HG02759 (cell line): ENCODE measurements at regions not wholly inside any gene's neighbourhood (a gene's known extent, or its start where the extent isn't known, plus 50 kb on each side); places are given as distances from the start of the nearest gene placed in this dataset.
"Not testable (repeated sequence)": the region's sequence is repeated elsewhere in the genome, so short reads cannot be mapped to it uniquely, and the experiment has no call there.

Experiments used
- ATAC-seq: cut with Tn5 transposase; IDR thresholded peaks from one replicate; pipeline ENCODE4 v1.9.1; 2021; ENCODE audit warnings: mild to moderate bottlenecking, moderate library complexity; ENCODE audit not compliant: unreplicated experiment

- ATAC-seq: no peak
Observed at GRCh38 chr3:66552846-66553245, 52.0 kb upstream of the LRIG1 start.

GRCh38 chr3:66553441-66554113 is 52.8 kb upstream of the LRIG1 start:
- ATAC-seq: no peak

DNA sequence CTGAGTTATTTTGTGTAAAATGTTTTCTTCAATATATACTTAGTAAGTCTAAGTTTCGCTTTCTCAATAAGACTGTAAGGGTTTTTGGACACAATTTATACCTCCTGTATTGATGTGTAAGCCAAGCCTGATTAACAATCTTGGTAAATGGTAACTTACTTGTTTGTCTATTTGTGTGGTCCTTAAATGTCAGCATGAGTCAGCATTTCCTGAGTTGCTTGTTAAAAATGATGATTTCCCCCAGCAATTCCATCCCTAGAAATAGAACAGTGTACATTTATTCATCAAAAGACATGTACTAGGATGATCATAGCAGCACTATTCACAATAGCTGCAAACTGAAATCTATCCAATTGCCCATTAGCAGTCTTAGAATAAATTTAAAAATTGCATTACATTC is 53.4 kb upstream of the LRIG1 start:
- ATAC-seq: no peak

DNA sequence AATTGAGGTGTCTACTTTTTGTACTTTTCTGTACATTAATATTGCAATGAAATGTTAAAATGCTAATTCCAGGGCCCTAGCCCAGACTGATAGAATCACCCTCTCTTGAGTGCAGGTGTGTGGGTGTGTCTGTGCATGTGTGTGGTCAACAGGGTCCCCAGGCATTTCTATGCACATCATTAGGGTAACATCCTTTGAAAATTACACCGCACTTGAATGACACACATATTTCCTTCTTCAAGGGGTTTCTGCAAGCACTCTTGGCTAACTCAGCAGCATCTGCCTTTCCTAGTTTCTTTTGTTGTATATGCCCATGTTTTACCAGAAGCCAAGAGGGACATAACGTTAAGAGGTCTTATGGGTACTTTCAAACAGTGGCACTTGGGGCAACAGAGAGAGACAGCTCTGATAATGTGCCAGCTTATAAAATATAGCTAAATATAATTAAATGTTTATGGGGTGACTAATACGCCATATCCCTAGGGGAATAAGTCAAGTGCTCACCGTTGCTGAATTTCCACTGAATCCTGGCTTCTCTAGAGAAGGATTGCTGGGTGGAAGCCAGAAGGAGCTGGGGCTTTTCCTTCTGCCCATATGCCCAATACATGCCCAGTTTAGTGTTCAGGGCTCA is 54.5 kb upstream of the LRIG1 start:
- ATAC-seq: no peak

GRCh38 chr3:66557170-66557569 is 56.3 kb upstream of the LRIG1 start:
- no peak for ATAC-seq

GRCh38 chr3:66559924-66560323 is 59.1 kb upstream of the LRIG1 start:
- ATAC-seq: not testable (repeated sequence)

- no peak for ATAC-seq
Observed at GRCh38 chr3:66561367-66561766, 60.5 kb upstream of the LRIG1 start.

- ATAC-seq: no peak
Observed at GRCh38 chr3:66565301-66565700, 64.5 kb upstream of the LRIG1 start.

- no peak for ATAC-seq
Observed at GRCh38 chr3:66567077-66567476, 66.3 kb upstream of the LRIG1 start.

- no peak for ATAC-seq
Observed at GRCh38 chr3:66572090-66572675, 71.4 kb upstream of the LRIG1 start.

GRCh38 chr3:66572938-66573710 is 72.3 kb upstream of the LRIG1 start:
- no peak for ATAC-seq

DNA sequence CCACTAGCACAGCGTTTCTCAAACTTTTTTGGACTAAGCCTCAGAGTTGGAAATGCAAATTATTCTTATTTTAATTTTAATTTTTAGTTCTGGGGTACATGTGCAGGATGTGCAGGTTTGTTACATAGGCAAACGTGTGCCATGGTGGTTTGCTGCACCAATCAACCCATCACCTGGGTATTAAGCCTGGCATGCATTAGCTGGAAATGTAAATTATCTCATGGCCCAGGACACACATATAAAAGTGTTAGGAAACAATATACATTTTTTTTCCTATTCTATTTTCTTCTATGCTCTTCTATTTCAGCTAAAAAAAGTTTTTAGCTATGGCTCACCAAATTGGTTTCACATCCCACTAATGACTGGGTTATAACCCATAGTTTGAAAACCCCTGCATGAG is 73.3 kb upstream of the LRIG1 start:
- ATAC-seq: no peak

DNA sequence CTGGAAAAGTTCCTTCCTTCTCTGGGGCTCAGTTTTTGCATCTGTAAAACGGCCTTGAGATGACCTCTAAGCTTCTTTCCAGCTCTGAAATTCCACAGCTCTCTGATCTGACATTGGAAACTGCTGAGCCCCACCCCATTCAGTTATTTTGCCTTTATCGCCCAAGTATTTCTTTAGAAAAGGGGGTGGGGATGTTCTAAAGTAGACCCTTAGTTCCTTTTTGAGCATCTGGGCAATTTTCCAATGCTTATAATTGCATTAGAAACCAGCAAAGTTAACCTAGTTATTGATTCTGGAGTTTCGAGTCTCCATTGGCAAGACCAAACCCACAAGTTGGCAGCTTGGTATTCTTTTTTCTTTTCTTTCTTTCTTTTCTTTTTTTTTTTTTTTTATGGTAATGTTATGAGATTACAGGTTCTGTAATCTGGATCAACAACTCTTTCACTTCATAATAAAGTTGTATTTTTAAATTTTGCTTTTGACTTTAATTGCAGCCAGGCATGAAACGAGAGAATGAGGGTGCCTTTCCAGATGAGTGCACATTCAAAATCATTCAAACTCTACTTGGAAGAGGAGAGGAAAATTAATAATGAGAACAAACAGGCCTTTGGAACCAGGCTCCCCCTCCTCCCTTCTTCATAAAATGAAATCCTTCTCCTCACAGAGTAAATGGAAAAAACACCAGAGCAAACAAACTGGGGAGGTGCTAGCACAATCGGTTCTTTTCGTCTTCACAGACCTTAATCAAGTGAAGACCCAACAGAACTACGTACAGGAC is 76.8 kb upstream of the LRIG1 start:
- no peak for ATAC-seq

DNA sequence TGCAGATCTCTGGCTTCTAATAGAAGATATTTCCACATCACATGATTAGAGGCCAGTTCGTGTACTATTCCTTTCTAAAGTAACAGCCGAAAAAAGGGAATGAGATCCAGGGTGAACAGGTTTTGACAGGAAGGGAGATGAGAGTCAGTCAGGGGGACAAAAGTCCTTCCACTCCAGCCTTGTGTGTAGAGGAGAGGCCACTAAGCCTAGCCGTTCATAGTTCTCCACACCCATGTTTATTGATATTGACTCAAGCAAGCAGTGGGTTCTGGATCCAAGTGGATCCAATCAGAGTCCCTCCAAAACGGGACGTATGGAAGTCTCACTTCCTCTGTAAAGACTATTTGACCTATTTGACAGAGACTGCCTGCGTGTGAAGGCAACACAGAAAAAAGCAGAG is 80.4 kb upstream of the LRIG1 start:
- no peak for ATAC-seq

DNA sequence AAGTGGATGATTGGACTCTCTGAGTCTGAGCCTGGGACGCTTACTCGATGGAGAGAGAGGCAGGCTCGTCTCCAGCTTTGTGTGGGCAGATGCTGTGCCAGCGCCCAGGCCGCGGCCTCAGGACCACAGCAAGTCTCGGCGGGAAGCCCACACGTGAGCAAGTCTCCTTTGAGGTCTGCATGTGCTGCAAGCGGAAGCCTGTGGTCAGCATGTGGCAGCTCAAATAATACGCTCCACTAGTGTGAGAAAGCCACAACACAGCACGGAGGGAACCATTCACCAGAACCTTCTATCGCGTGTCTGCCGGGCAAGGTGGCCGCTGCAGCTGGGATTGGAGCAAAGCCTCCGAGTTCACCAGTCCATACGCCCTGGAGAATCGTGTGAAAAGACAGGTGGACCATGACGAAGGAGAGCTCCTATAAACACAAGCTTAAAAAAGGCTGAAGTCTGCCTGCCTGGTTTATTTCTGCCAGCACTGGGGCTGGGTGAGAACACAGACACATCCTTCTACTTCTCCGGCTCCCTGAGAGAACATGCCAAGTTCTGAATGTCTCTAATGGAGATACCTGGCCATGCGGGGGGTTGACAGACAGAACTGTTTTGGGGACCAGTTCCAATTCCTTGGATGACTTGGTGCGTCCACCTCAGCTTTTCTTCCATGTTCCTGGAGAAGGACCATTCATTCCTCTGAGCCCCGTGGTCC is 82.0 kb upstream of the LRIG1 start:
- peak; percentile 97 for ATAC-seq

GRCh38 chr3:66583424-66584040 is 82.7 kb upstream of the LRIG1 start:
- no peak for ATAC-seq

GRCh38 chr3:66585520-66586095 is 84.8 kb upstream of the LRIG1 start:
- no peak for ATAC-seq

GRCh38 chr3:66586853-66587252 is 86.0 kb upstream of the LRIG1 start:
- ATAC-seq: no peak

DNA sequence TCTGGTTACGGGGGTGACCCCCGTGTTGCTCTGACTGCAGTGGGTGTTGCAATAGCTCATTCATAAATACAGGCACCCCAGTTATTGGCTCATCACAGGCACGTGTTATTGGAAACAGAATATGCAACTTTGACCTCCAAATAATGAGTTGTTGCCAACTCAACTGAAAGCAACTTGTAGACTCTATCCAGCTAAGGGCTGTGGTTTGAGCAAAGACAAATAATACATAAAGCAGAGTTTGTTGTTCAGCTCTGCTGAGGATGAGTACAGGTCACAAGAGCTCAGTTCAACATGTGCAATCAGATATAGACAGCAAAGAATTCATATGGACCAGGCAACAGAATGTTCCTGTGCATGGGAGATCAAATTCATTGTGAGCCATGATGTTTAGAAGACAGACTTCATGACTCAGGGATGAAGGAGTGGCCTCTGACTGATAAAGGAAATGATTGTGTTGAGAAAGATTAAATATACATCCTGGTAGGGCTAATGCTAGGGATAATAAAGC is 87.6 kb upstream of the LRIG1 start:
- no peak for ATAC-seq
